DMS53 (cell line): ENCODE measurements at regions not wholly inside any gene's neighbourhood (a gene's known extent, or its start where the extent isn't known, plus 50 kb on each side); places are given as distances from the start of the nearest gene placed in this dataset.

ENCODE experiments used
- DNase-seq: peaks from one replicate; lab custom pipeline; 2025; lab: John Stamatoyannopoulos, UW

GRCh38 chr12:95607642-95608041 is 56.4 kb upstream of the USP44 start:
- DNase-seq: peak; percentile 58

- DNase-seq: no peak
Measured at GRCh38 chr12:95605875-95606274, 54.6 kb upstream of the USP44 start.

- DNase-seq: peak; percentile 66
Measured at GRCh38 chr12:95605087-95605486, 53.8 kb upstream of the USP44 start.

- no peak for DNase-seq
Measured at GRCh38 chr12:95603351-95604145, 52.3 kb upstream of the USP44 start.

GRCh38 chr12:95601091-95601961 is 50.0 kb upstream of the USP44 start:
- DNase-seq: no peak
